ENCODE measurements at regions not wholly inside any gene's neighbourhood (a gene's known extent, or its start where the extent isn't known, plus 50 kb on each side); places are given as distances from the start of the nearest gene placed in this dataset.
"Not testable (repeated sequence)": the region's sequence is repeated elsewhere in the genome, so short reads cannot be mapped to it uniquely, and the experiment has no call there.

GRCh38 chr3:11911887-11912286 is 65.2 kb upstream of the TAMM41 start:
- not testable (repeated sequence) for TF ChIP-seq CTCF (IDR thresholded peaks at IDR 0.05; ENCODE audit: low read depth, low read length, poor library complexity, severe bottlenecking); EZH2phosphoT487 (IDR thresholded peaks at IDR 0.05; ENCODE audit: borderline replicate concordance, low read length)

Data from DOHH2 (cell line).